Limb (tissue), 2 donors: ENCODE measurements at regions not wholly inside any gene's neighbourhood (a gene's known extent, or its start where the extent isn't known, plus 50 kb on each side); places are given as distances from the start of the nearest gene placed in this dataset.

ENCODE experiments used
- DNase-seq, 2 donors: peaks; one replicate each; pipeline ENCODE4 v3.0.0-alpha.2; 2016; ENCODE audit errors: extremely low spot score in 2 of 2

GRCh38 chr10:90458054-90458453 is 399.8 kb downstream of the HTR7 start:
- no peak for DNase-seq

GRCh38 chr10:90458571-90458970 is 399.3 kb downstream of the HTR7 start:
- DNase-seq = no peak

- no peak for DNase-seq
Observed at GRCh38 chr10:90461437-90462155, 396.2 kb downstream of the HTR7 start.

GRCh38 chr10:90462749-90463470 is 394.9 kb downstream of the HTR7 start:
- no peak for DNase-seq

GRCh38 chr10:90464329-90464728 is 393.5 kb downstream of the HTR7 start:
- DNase-seq = no peak

- DNase-seq = no peak
Observed at GRCh38 chr10:90470966-90471365, 386.9 kb downstream of the HTR7 start.

- no peak for DNase-seq
Observed at GRCh38 chr10:90480466-90480865, 377.4 kb downstream of the HTR7 start.

- no peak for DNase-seq
Observed at GRCh38 chr10:90481326-90481923, 376.4 kb downstream of the HTR7 start.

GRCh38 chr10:90484518-90484917 is 373.3 kb downstream of the HTR7 start:
- no peak for DNase-seq

- DNase-seq = no peak
Observed at GRCh38 chr10:90494183-90494582, 363.7 kb downstream of the HTR7 start.

- DNase-seq = no peak
Observed at GRCh38 chr10:90504172-90504571, 353.7 kb downstream of the HTR7 start.

- DNase-seq = no peak
Observed at GRCh38 chr10:90526721-90527120, 331.1 kb downstream of the HTR7 start.

GRCh38 chr10:90530521-90530920 is 327.3 kb downstream of the HTR7 start:
- no peak for DNase-seq

GRCh38 chr10:90557385-90557784 is 300.5 kb downstream of the HTR7 start:
- DNase-seq = no peak

- DNase-seq = no peak
Observed at GRCh38 chr10:90560331-90560730, 297.5 kb downstream of the HTR7 start.

GRCh38 chr10:90561666-90562065 is 296.2 kb downstream of the HTR7 start:
- no peak for DNase-seq

- no peak for DNase-seq
Observed at GRCh38 chr10:90571481-90572258, 286.2 kb downstream of the HTR7 start.

GRCh38 chr10:90575125-90575524 is 282.7 kb downstream of the HTR7 start:
- no peak for DNase-seq

GRCh38 chr10:90577569-90577968 is 280.3 kb downstream of the HTR7 start:
- no peak for DNase-seq

- DNase-seq = no peak
Observed at GRCh38 chr10:90579602-90580242, 278.1 kb downstream of the HTR7 start.

- DNase-seq = no peak
Observed at GRCh38 chr10:90583416-90583815, 274.4 kb downstream of the HTR7 start.
